ENCODE measurements at regions not wholly inside any gene's neighbourhood (a gene's known extent, or its start where the extent isn't known, plus 50 kb on each side); places are given as distances from the start of the nearest gene placed in this dataset. TPM values are rescaled to one million over a fixed set of nuclear protein-coding genes. Genes with fewer than 3 reads are reported as not detected.
"Not testable (repeated sequence)": the region's sequence is repeated elsewhere in the genome, so short reads cannot be mapped to it uniquely, and the experiment has no call there.

DNA sequence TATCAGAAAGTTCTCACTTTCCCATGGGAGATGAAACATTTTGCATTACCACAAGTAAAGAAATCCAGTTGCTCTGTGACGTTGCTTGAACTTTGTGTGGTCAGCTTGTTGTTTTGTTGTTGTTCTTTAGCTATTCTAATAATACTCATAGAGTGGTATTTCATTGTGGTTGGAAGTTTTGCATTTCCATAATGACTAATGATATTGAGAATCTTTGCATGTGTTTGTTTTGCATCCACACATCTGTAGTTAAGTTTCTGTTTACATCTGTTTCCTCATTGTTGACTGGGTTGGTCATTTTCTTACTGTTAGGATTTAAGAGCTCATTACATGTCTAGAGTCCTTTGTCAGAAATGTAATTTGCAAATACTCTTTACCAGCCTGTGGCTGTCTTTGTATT lies 133.2 kb upstream of the LRRC61 start:
- not testable (repeated sequence) for H3K4me1 ChIP-seq (ENCODE audit: control insufficient read depth, insufficient read depth, low read length); H3K4me2 ChIP-seq (ENCODE audit: low read length); H3K4me3 ChIP-seq (ENCODE audit: low read length); H3K27me3 ChIP-seq (ENCODE audit: control insufficient read depth, insufficient read depth, low read length); H3K9ac ChIP-seq (ENCODE audit: low read depth, low read length); H3K36me3 ChIP-seq (ENCODE audit: insufficient read depth, low read length); H3K9me3 ChIP-seq (replicated peaks; ENCODE audit: low read length)

DNA sequence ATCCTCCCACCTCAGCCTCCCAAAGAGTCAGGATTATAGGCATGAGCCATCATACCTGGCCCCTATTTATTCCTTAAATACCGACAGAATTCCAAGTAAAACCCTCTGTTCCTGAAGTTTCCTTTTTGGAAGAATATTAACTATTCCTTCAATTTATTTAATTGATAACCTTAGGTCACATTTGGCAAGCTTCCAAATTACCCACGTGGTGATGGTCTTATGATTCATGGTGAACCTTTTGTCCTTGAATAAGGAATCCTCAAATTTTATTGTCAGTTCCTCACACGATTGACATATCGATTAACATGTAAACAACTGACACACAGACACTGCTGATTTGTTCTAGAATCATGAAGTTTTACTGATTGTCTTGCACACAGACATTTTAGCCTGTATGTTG lies 130.6 kb upstream of the LRRC61 start:
- H3K4me1 ChIP-seq (ENCODE audit: control insufficient read depth, insufficient read depth, low read length); H3K9ac ChIP-seq (ENCODE audit: low read depth, low read length); H3K4me2 ChIP-seq (ENCODE audit: low read length); H3K4me3 ChIP-seq (ENCODE audit: low read length); H3K36me3 ChIP-seq (ENCODE audit: insufficient read depth, low read length); H3K27me3 ChIP-seq (ENCODE audit: control insufficient read depth, insufficient read depth, low read length); H3K9me3 ChIP-seq (replicated peaks; ENCODE audit: low read length): not testable (repeated sequence)

DNA sequence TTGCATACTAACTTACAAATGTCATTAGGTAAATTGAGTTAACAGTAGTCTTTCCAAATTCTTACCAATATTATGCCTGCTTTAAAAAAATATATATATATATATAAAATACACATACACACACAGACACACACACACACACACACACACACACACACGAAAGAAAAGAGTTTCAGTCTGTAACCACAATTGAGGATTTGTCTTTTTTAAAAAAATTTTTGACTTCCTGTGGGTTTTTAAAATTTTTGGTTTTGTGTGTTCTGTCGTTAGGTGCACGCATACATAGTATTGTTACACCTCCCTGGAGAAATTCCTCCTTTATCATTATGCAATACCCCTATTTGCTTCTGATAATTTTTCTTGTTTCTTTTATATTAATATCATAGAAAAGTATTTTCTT lies 129.3 kb upstream of the LRRC61 start:
- not testable (repeated sequence) for H3K4me2 ChIP-seq (ENCODE audit: low read length); H3K36me3 ChIP-seq (ENCODE audit: insufficient read depth, low read length); H3K9ac ChIP-seq (ENCODE audit: low read depth, low read length); H3K27me3 ChIP-seq (ENCODE audit: control insufficient read depth, insufficient read depth, low read length); H3K9me3 ChIP-seq (replicated peaks; ENCODE audit: low read length); H3K4me1 ChIP-seq (ENCODE audit: control insufficient read depth, insufficient read depth, low read length); H3K4me3 ChIP-seq (ENCODE audit: low read length)

Small RNAs in the stretch of these regions (small RNA-seq; reads per million reads assigned to genes)
- gene AC092666.2 = not detected
